Stomach (tissue), 8 donors: ENCODE measurements at regions not wholly inside any gene's neighbourhood (a gene's known extent, or its start where the extent isn't known, plus 50 kb on each side); places are given as distances from the start of the nearest gene placed in this dataset.

Experiments
- DNase-seq, 2 donors: peaks; one replicate each; pipeline versions ENCODE4 v3.0.0 to v3.0.0-alpha.2; 2013 to 2019
- H3K27ac ChIP-seq, 5 donors: fragments of 200-600 bp in 4 of 5; sonication (generic) in 4 of 5; one replicate each; pipeline ENCODE4 v1.5.1; 2013 to 2019; ENCODE audit warnings: mild to moderate bottlenecking in 1 of 5, moderate library complexity in 1 of 5
- H3K27me3 ChIP-seq, 3 donors: fragments of 200-600 bp; sonication (generic); one replicate each; pipeline ENCODE4 v1.5.1; 2017 to 2019; ENCODE audit warnings: mixed run types in 1 of 3
- H3K36me3 ChIP-seq, 4 donors: fragments of 200-600 bp; sonication (generic); 1 replicate in 3 of 4; 2 replicates in 1 of 4; pipeline ENCODE4 v1.5.1; 2016 to 2019
- H3K4me1 ChIP-seq, 4 donors: fragments of 200-600 bp; sonication (generic); one replicate each; pipeline ENCODE4 v1.5.1; 2016 to 2019
- H3K4me3 ChIP-seq, 4 donors: fragments of 200-600 bp; sonication (generic) in 3 of 4; one replicate each; pipeline ENCODE4 v1.5.1; 2016 to 2019; ENCODE audit warnings: mild to moderate bottlenecking in 1 of 4
- H3K9me3 ChIP-seq, 4 donors: fragments of 200-600 bp; sonication (generic); one replicate each; pipeline ENCODE4 v1.5.1; 2016 to 2019
- CTCF ChIP-seq, 7 experiments: fragments of 450-650 bp in 4 of 7; fragments of 200-600 bp in 3 of 7; sonication (generic) in 3 of 7; IDR thresholded peaks; one replicate each; pipeline ENCODE4 v1.5.1; 2016 to 2019; ENCODE audit warnings: antibody characterized with exemption in 7 of 7, control low read depth in 2 of 7, mild to moderate bottlenecking in 1 of 7
- EP300 ChIP-seq: sonication (generic); formaldehyde crosslinking; IDR thresholded peaks from one replicate; pipeline ENCODE4 v1.6.1; 2017; ENCODE audit warnings: antibody characterized with exemption
- POLR2A ChIP-seq, 4 donors: fragments of 450-650 bp; IDR thresholded peaks; one replicate each; pipeline ENCODE4 v1.6.1; 2016; ENCODE audit warnings: antibody characterized with exemption in 4 of 4, control low read depth in 2 of 4, mild to moderate bottlenecking in 1 of 4, moderate library complexity in 1 of 4
- POLR2AphosphoS5 ChIP-seq, 3 donors: sonication (generic); formaldehyde crosslinking; IDR thresholded peaks; one replicate each; pipeline ENCODE4 v1.6.1; 2016; ENCODE audit warnings: antibody characterized with exemption in 3 of 3
- WGBS, 5 donors: extraction: QIAGEN DNeasy Blood & Tissue Kit in 3 of 5; methylation state at CpG; one replicate each; pipeline versions ENCODE4 v1.1.5 to v1.1.7; 2013 to 2018; 5-methylcytosine and 5-hydroxymethylcytosine counted together
- intact Hi-C: fragments of 100-400 bp; cut with DNase I; formaldehyde crosslinking; loops from one replicate; pipeline ENCODE4 v1.15.1; 2023; ENCODE audit warnings: low total_unique reads
- donor health status: healthy with polysubstance abuse.
- donor health status: Bipolar disorder and iron deficiency.
- donor health status: healthy.

- Histone ChIP-seq H3K36me3 (no peaks in the 10 kb centered on the region), H3K4me1 (peaks cover 7 to 9% (median 8%) of the 10 kb centered on the region in 4 donors), H3K27me3 (no peaks in the 10 kb centered on the region), H3K9me3 (no peaks in the 10 kb centered on the region), H3K27ac (no peak overlapping the region), H3K4me3 (no peak overlapping the region)
- TF ChIP-seq POLR2AphosphoS5 (IDR thresholded peaks at IDR 0.05) (no peak), EP300 (no peak), CTCF (IDR thresholded peaks at IDR 0.05) (no peak), POLR2A (IDR thresholded peaks at IDR 0.05) (no peak)
- 70 to 85% (median 79%) methylated on average over 4 of the region's 4 CpGs for WGBS, 5 donors
- intact Hi-C loops, result no loop called here
- DNase-seq, result no peak
These were observed 124.3 kb upstream of the CXCL14 start for GRCh38 chr5:135703016-135703550.

- DNase-seq, result no peak
- no peaks in the 10 kb centered on the region for H3K27me3 ChIP-seq
- no peak overlapping the region for H3K4me3 ChIP-seq
- peaks cover 7 to 9% (median 8%) of the 10 kb centered on the region in 4 donors for H3K4me1 ChIP-seq
- no peaks in the 10 kb centered on the region for H3K36me3 ChIP-seq
- 86 to 92% (median 88%) methylated on average over 6 of the region's 6 CpGs for WGBS, 5 donors
- intact Hi-C loops, result no loop called here
- TF ChIP-seq CTCF (IDR thresholded peaks at IDR 0.05) (no peak), POLR2AphosphoS5 (IDR thresholded peaks at IDR 0.05) (no peak)
- no peaks in the 10 kb centered on the region for H3K9me3 ChIP-seq
- no peak overlapping the region for H3K27ac ChIP-seq
These were observed 123.4 kb upstream of the CXCL14 start for GRCh38 chr5:135702191-135702590.

GRCh38 chr5:135700731-135701130, 121.9 kb upstream of the CXCL14 start:
- Histone ChIP-seq H3K4me1 (peaks cover 7 to 11% (median 9%) of the 10 kb centered on the region in 4 donors), H3K27me3 (no peaks in the 10 kb centered on the region), H3K36me3 (no peaks in the 10 kb centered on the region), H3K9me3 (no peaks in the 10 kb centered on the region), H3K27ac (no peak overlapping the region), H3K4me3 (no peak overlapping the region)
- TF ChIP-seq CTCF (IDR thresholded peaks at IDR 0.05) (no peak), POLR2AphosphoS5 (IDR thresholded peaks at IDR 0.05) (no peak), EP300 (no peak), POLR2A (IDR thresholded peaks at IDR 0.05) (no peak)
- 84 to 100% (median 92%) methylated on average over 1 to 4 of the region's 4 CpGs for WGBS, 5 donors
- DNase-seq, result no peak
- intact Hi-C loops, result no loop called here

GRCh38 chr5:135697959-135698345, 119.2 kb upstream of the CXCL14 start:
- TF ChIP-seq EP300 (no peak), POLR2A (IDR thresholded peaks at IDR 0.05) (no peak), POLR2AphosphoS5 (IDR thresholded peaks at IDR 0.05) (no peak), CTCF (IDR thresholded peaks at IDR 0.05) (no peak)
- no peak for DNase-seq
- WGBS, 5 donors, result 59 to 72% (median 64%) methylated on average over 3 of the region's 3 CpGs
- H3K4me1 ChIP-seq, result peaks cover 0 to 7% (median 3%) of the 10 kb centered on the region in 4 donors
- no peaks in the 10 kb centered on the region for H3K9me3 ChIP-seq
- intact Hi-C loops, result no loop called here
- no peak overlapping the region for H3K27ac ChIP-seq
- H3K27me3 ChIP-seq, result no peaks in the 10 kb centered on the region
- no peak overlapping the region for H3K4me3 ChIP-seq
- no peaks in the 10 kb centered on the region for H3K36me3 ChIP-seq
